T-cell (primary cell): ENCODE measurements at regions not wholly inside any gene's neighbourhood (a gene's known extent, or its start where the extent isn't known, plus 50 kb on each side); places are given as distances from the start of the nearest gene placed in this dataset.

Source experiments
- ATAC-seq, 4 experiments: fragments of 200-7000 bp in 3 of 4; fragments of 150-1000 bp in 1 of 4; cut with Tn5 transposase; replicated peaks in 1 of 4; 1 replicate in 3 of 4; 2 replicates in 1 of 4; pipeline ENCODE4 v1.10.0; 2021; ENCODE audit warnings: moderate library complexity in 3 of 4, mild to moderate bottlenecking in 2 of 4, moderate number of reproducible peaks in 1 of 4
- CTCF ChIA-PET, 2 donors: fragments of 300-600 bp; sonication (Branson Sonifier 250); formaldehyde crosslinking; loops; one replicate each; lab custom pipeline; 2022; ENCODE audit warnings: antibody characterized with exemption in 2 of 2; lab: Charles Lee
- POLR2A ChIA-PET, 2 donors: fragments of 300-600 bp; sonication (Branson Sonifier 250); formaldehyde crosslinking; loops; one replicate each; lab custom pipeline; 2022; ENCODE audit warnings: antibody characterized with exemption in 2 of 2; lab: Charles Lee
- DNase-seq, 35 experiments: peaks; one replicate each; pipeline versions ENCODE4 v3.0.0 to v3.0.0-alpha.2; 2013 to 2023
- H3K27ac ChIP-seq: one replicate; pipeline ENCODE4 v1.5.1; 2013; ENCODE audit warnings: low read length
- H3K27me3 ChIP-seq, 2 experiments: replicated peaks in 1 of 2; 1 replicate in 1 of 2; 2 replicates in 1 of 2; pipeline versions ENCODE4 v1.6.1 to v1.7.0; 2013; ENCODE audit warnings: low read length in 1 of 2, mixed read lengths in 1 of 2; ENCODE audit not compliant: control insufficient read depth in 2 of 2, insufficient read depth in 2 of 2; ENCODE audit errors: extremely low read depth in 1 of 2
- H3K36me3 ChIP-seq, 2 donors: 1 replicate in 1 of 2; 2 replicates in 1 of 2; pipeline versions ENCODE4 v1.6.1 to v1.7.0; 2013; ENCODE audit warnings: low read length in 1 of 2; ENCODE audit not compliant: control insufficient read depth in 2 of 2, insufficient read depth in 1 of 2; ENCODE audit errors: extremely low read depth in 1 of 2
- H3K4me1 ChIP-seq, 2 experiments: 1 replicate in 1 of 2; 2 replicates in 1 of 2; pipeline versions ENCODE4 v1.6.1 to v1.7.0; 2013; ENCODE audit warnings: low read length in 2 of 2, mixed read lengths in 1 of 2; ENCODE audit not compliant: insufficient read depth in 2 of 2, control insufficient read depth in 1 of 2; ENCODE audit errors: extremely low read depth in 1 of 2
- H3K4me3 ChIP-seq, 2 donors: 1 replicate in 1 of 2; 2 replicates in 1 of 2; pipeline versions ENCODE4 v1.5.1 to v1.7.0; 2013; ENCODE audit warnings: mild to moderate bottlenecking in 2 of 2, low read length in 1 of 2, moderate library complexity in 1 of 2; ENCODE audit not compliant: control insufficient read depth in 1 of 2; ENCODE audit errors: extremely low read depth in 1 of 2
- H3K9me3 ChIP-seq: 2 replicates; pipeline ENCODE4 v1.7.0; 2013
- H3K27ac Mint-ChIP-seq, 2 donors: one replicate each; pipeline ENCODE4 v1.8.0; 2020 to 2021; ENCODE audit warnings: mild to moderate bottlenecking in 2 of 2, mixed read lengths in 2 of 2
- H3K27me3 Mint-ChIP-seq, 2 donors: one replicate each; pipeline ENCODE4 v1.8.0; 2021 to 2022; ENCODE audit warnings: mixed read lengths in 2 of 2
- H3K36me3 Mint-ChIP-seq: one replicate; pipeline ENCODE4 v1.8.0; 2021; ENCODE audit warnings: mixed read lengths
- H3K4me1 Mint-ChIP-seq, 3 donors: one replicate each; pipeline ENCODE4 v1.8.0; 2020 to 2022; ENCODE audit warnings: mixed read lengths in 3 of 3, mild to moderate bottlenecking in 1 of 3
- H3K4me3 Mint-ChIP-seq, 3 donors: one replicate each; pipeline ENCODE4 v1.8.0; 2020 to 2022; ENCODE audit warnings: mild to moderate bottlenecking in 3 of 3, mixed read lengths in 3 of 3, moderate library complexity in 3 of 3
- H3K9me3 Mint-ChIP-seq, 3 donors: one replicate each; pipeline ENCODE4 v1.8.0; 2020 to 2022; ENCODE audit warnings: mixed read lengths in 3 of 3
- WGBS: methylation state at CpG from one replicate; pipeline ENCODE4 v1.1.5; 2013; ENCODE audit warnings: missing lambda C conversion rate; ENCODE audit not compliant: insufficient coverage; 5-methylcytosine and 5-hydroxymethylcytosine counted together

GRCh38 chr10:2236876-2237275 lies 499.6 kb upstream of the ADARB2 start:
- Mint-ChIP-seq H3K4me3 (no peak overlapping the region), H3K4me1 (no peaks in the 10 kb centered on the region), H3K27ac (no peak overlapping the region), H3K27me3 (no peaks in the 10 kb centered on the region), H3K9me3 (peaks cover 0 to 4% (median 3%) of the 10 kb centered on the region in 3 donors), H3K36me3 (no peaks in the 10 kb centered on the region)
- no peak for ATAC-seq
- H3K36me3 ChIP-seq = no peaks in the 10 kb centered on the region
- no peak overlapping the region for H3K4me3 ChIP-seq
- POLR2A ChIA-PET = no interaction called here
- no peaks in the 10 kb centered on the region for H3K4me1 ChIP-seq
- 83% methylated on average over 3 of the region's 5 CpGs for WGBS
- CTCF ChIA-PET = no interaction called here
- H3K27ac ChIP-seq = no peak overlapping the region
- H3K27me3 ChIP-seq = no peaks in the 10 kb centered on the region
- no peak for DNase-seq
- H3K9me3 ChIP-seq = no peaks in the 10 kb centered on the region

- Mint-ChIP-seq H3K36me3 (no peaks in the 10 kb centered on the region), H3K4me1 (no peaks in the 10 kb centered on the region)
- WGBS = 89% methylated on average over 11 of the region's 11 CpGs
Measured at GRCh38 chr10:2232479-2232878, 495.2 kb upstream of the ADARB2 start.

GRCh38 chr10:2230478-2230877 lies 493.2 kb upstream of the ADARB2 start:
- Histone ChIP-seq H3K4me1 (no peaks in the 10 kb centered on the region), H3K27me3 (peaks cover 0 to 7% of the 10 kb centered on the region in 2 experiments), H3K9me3 (no peaks in the 10 kb centered on the region), H3K36me3 (no peaks in the 10 kb centered on the region), H3K4me3 (no peak overlapping the region), H3K27ac (no peak overlapping the region)
- Mint-ChIP-seq H3K9me3 (no peaks in the 10 kb centered on the region), H3K27ac (no peak overlapping the region), H3K4me3 (no peak overlapping the region), H3K27me3 (peaks cover 0 to 6% of the 10 kb centered on the region in 2 donors), H3K4me1 (no peaks in the 10 kb centered on the region), H3K36me3 (no peaks in the 10 kb centered on the region)
- DNase-seq (no peak), ATAC-seq (no peak)
- no CpG with 5 or more reads among the region's 1 CpG for WGBS
- ChIA-PET CTCF (no interaction called here), POLR2A (no interaction called here)

More at GRCh38 chr10:2232479-2232878, 495.2 kb upstream of the ADARB2 start:
- peaks cover 0 to 6% of the 10 kb centered on the region in 2 donors for H3K27me3 Mint-ChIP-seq
- Histone ChIP-seq H3K9me3 (no peaks in the 10 kb centered on the region), H3K4me3 (no peak overlapping the region), H3K36me3 (no peaks in the 10 kb centered on the region), H3K27ac (no peak overlapping the region), H3K4me1 (no peaks in the 10 kb centered on the region), H3K27me3 (peaks cover 0 to 3% of the 10 kb centered on the region in 2 experiments)
- DNase-seq (no peak), ATAC-seq (no peak)
- CTCF ChIA-PET = no interaction called here
- H3K4me3 Mint-ChIP-seq = no peak overlapping the region
- H3K27ac Mint-ChIP-seq = no peak overlapping the region
- H3K9me3 Mint-ChIP-seq = peaks cover 0 to 4% (median 0%) of the 10 kb centered on the region in 3 donors
- POLR2A ChIA-PET = no interaction called here

- H3K4me1 ChIP-seq = no peaks in the 10 kb centered on the region
- no peaks in the 10 kb centered on the region for H3K4me1 Mint-ChIP-seq
- H3K36me3 Mint-ChIP-seq = no peaks in the 10 kb centered on the region
- H3K4me3 ChIP-seq = no peak overlapping the region
- ChIA-PET CTCF (no interaction called here), POLR2A (no interaction called here)
- no peak overlapping the region for H3K4me3 Mint-ChIP-seq
- H3K27ac Mint-ChIP-seq = no peak overlapping the region
- H3K36me3 ChIP-seq = no peaks in the 10 kb centered on the region
- no peaks in the 10 kb centered on the region for H3K9me3 ChIP-seq
- H3K9me3 Mint-ChIP-seq = no peaks in the 10 kb centered on the region
- peaks cover 3 to 6% of the 10 kb centered on the region in 2 donors for H3K27me3 Mint-ChIP-seq
- DNase-seq (no peak), ATAC-seq (no peak)
- no CpG with 5 or more reads among the region's 5 CpGs for WGBS
- peaks cover 0 to 12% of the 10 kb centered on the region in 2 experiments for H3K27me3 ChIP-seq
- H3K27ac ChIP-seq = no peak overlapping the region
Measured at GRCh38 chr10:2228320-2228901, 491.1 kb upstream of the ADARB2 start.

- H3K4me3 Mint-ChIP-seq = no peak overlapping the region
- no peaks in the 10 kb centered on the region for H3K4me1 ChIP-seq
- H3K27me3 ChIP-seq = peaks cover 0 to 16% of the 10 kb centered on the region in 2 experiments
- H3K36me3 Mint-ChIP-seq = no peaks in the 10 kb centered on the region
- DNase-seq = no peak
- H3K27me3 Mint-ChIP-seq = peaks cover 3 to 6% of the 10 kb centered on the region in 2 donors
- no peak overlapping the region for H3K27ac Mint-ChIP-seq
- peaks cover 0 to 6% (median 3%) of the 10 kb centered on the region in 3 donors for H3K4me1 Mint-ChIP-seq
- H3K9me3 ChIP-seq = no peaks in the 10 kb centered on the region
- H3K36me3 ChIP-seq = no peaks in the 10 kb centered on the region
- CTCF ChIA-PET = no interaction called here
- no peak overlapping the region for H3K27ac ChIP-seq
- ATAC-seq = no peak
- WGBS = 97% methylated on average over 6 of the region's 10 CpGs
- H3K4me3 ChIP-seq = no peak overlapping the region
- POLR2A ChIA-PET = no interaction called here
- H3K9me3 Mint-ChIP-seq = no peaks in the 10 kb centered on the region
Measured at GRCh38 chr10:2225609-2226008, 488.3 kb upstream of the ADARB2 start.

- no peaks in the 10 kb centered on the region for H3K9me3 ChIP-seq
- CTCF ChIA-PET = no interaction called here
- ATAC-seq = no peak
- Mint-ChIP-seq H3K4me3 (no peak overlapping the region), H3K27ac (no peak overlapping the region), H3K36me3 (no peaks in the 10 kb centered on the region), H3K9me3 (no peaks in the 10 kb centered on the region), H3K27me3 (peaks cover 2 to 3% of the 10 kb centered on the region in 2 donors), H3K4me1 (peaks cover 0 to 7% (median 3%) of the 10 kb centered on the region in 3 donors)
- no peak overlapping the region for H3K4me3 ChIP-seq
- H3K4me1 ChIP-seq = no peaks in the 10 kb centered on the region
- POLR2A ChIA-PET = interaction anchor here in 1 of 2 donors (0.7 kb wide), 1 partner anchor 8 kb away, joined by 3 read pairs; no protein-coding TSS in a partner anchor
- DNase-seq = no peak
- no peak overlapping the region for H3K27ac ChIP-seq
- peaks cover 0 to 14% of the 10 kb centered on the region in 2 experiments for H3K27me3 ChIP-seq
- H3K36me3 ChIP-seq = no peaks in the 10 kb centered on the region
- 73% methylated on average over 2 of the region's 8 CpGs for WGBS
Measured at GRCh38 chr10:2223548-2224320, 486.4 kb upstream of the ADARB2 start.
